A549 (cell line): ENCODE measurements at regions not wholly inside any gene's neighbourhood (a gene's known extent, or its start where the extent isn't known, plus 50 kb on each side); places are given as distances from the start of the nearest gene placed in this dataset.

Experiments
- ATAC-seq, 2 experiments: fragments of 200-7000 bp in 1 of 2; fragments of >200 bp in 1 of 2; cut with Nextera tagmentation in 1 of 2; cut with Tn5 transposase in 1 of 2; 3 replicates each; pipeline versions ENCODE4 v1.8.0 to v1.9.1; 2018 to 2020; ENCODE audit warnings: mild to moderate bottlenecking in 1 of 2, moderate library complexity in 1 of 2
- CTCF ChIA-PET: fragments of 300-600 bp; sonication (Branson Sonifier 250); formaldehyde crosslinking; extraction: SDS; loops from one replicate; lab custom pipeline; 2021; ENCODE audit warnings: antibody characterized with exemption, inconsistent platforms; lab: Yijun Ruan, JAX
- POLR2A ChIA-PET: fragments of 350-600 bp; formaldehyde crosslinking; extraction: SDS; loops from one replicate; lab custom pipeline; 2021; ENCODE audit warnings: antibody characterized with exemption, inconsistent platforms; lab: Yijun Ruan, JAX
- DNase-seq, 2 experiments: peaks; one replicate each; pipeline versions ENCODE4 v3.0.0 to v3.0.0-alpha.2; 2011 to 2016; ENCODE audit warnings: low read depth in 1 of 2, low spot score in 1 of 2
- FAIRE-seq: peaks from 2 replicates; lab custom pipeline; 2011; peaks lifted over from hg19 to GRCh38; lab: Jason Lieb, UNC
- H3K27ac ChIP-seq, 2 experiments: fragments of >200 bp; sonication (Bioruptor Twin); formaldehyde crosslinking; 3 replicates each; pipeline ENCODE4 v1.5.1; 2016 to 2017
- H3K4me1 ChIP-seq: fragments of >200 bp; sonication (Bioruptor Twin); formaldehyde crosslinking; 3 replicates; pipeline ENCODE4 v1.6.1; 2016
- H3K4me2 ChIP-seq: fragments of >200 bp; sonication (Bioruptor Twin); formaldehyde crosslinking; 3 replicates; pipeline ENCODE4 v1.6.1; 2016
- H3K4me3 ChIP-seq: fragments of >200 bp; sonication (Bioruptor Twin); formaldehyde crosslinking; 3 replicates; pipeline ENCODE4 v1.5.1; 2016
- H3K9me3 ChIP-seq: fragments of >200 bp; sonication (Bioruptor Twin); formaldehyde crosslinking; 3 replicates; pipeline ENCODE4 v1.6.1; 2016
- CHD2 ChIP-seq: fragments of 150-350 bp; IDR thresholded peaks from 2 replicates; pipeline ENCODE4 v1.6.1; 2014; ENCODE audit warnings: low read length; ENCODE audit not compliant: partially characterized antibody
- CHD4 ChIP-seq: fragments of 200-600 bp; sonication (generic); IDR thresholded peaks from 2 replicates; pipeline ENCODE4 v1.6.1; 2016; ENCODE audit warnings: antibody characterized with exemption, mild to moderate bottlenecking, borderline replicate concordance
- EHF ChIP-seq: fragments of 250-450 bp; sonication (Bioruptor Pico); IDR thresholded peaks from 2 replicates; pipeline ENCODE4 v1.5.0; 2020; ENCODE audit warnings: mild to moderate bottlenecking
- FOSL2 ChIP-seq, 2 experiments: fragments of 450-650 bp in 1 of 2; fragments of >200 bp in 1 of 2; sonication (Bioruptor Twin) in 1 of 2; formaldehyde crosslinking; IDR thresholded peaks; 2 replicates each; pipeline versions ENCODE4 v1.5.0 to v1.6.1; 2016 to 2020; ENCODE audit warnings: mild to moderate bottlenecking in 1 of 2, moderate library complexity in 1 of 2
- MAZ ChIP-seq: fragments of 150-350 bp; IDR thresholded peaks from 2 replicates; pipeline ENCODE4 v1.6.1; 2014; ENCODE audit warnings: antibody characterized with exemption, low read depth, low read length, borderline replicate concordance
- TP53 ChIP-seq: fragments of 250-450 bp; sonication (Bioruptor Pico); IDR thresholded peaks from 2 replicates; pipeline ENCODE4 v1.5.0; 2021; ENCODE audit warnings: mild to moderate bottlenecking, moderate library complexity
- ZC3H11A ChIP-seq: fragments of 450-650 bp; IDR thresholded peaks from 2 replicates; pipeline ENCODE4 v1.6.1; 2014; ENCODE audit warnings: antibody characterized with exemption, mild to moderate bottlenecking
- ZSCAN20 ChIP-seq: fragments of 250-450 bp; sonication (Bioruptor Pico); IDR thresholded peaks from 2 replicates; pipeline ENCODE4 v1.8.0; 2022; ENCODE audit warnings: mild to moderate bottlenecking, moderate library complexity
- WGBS: methylation state at CpG from one replicate; pipeline ENCODE4 v1.1.6; 2017; ENCODE audit errors: missing lambda C conversion rate; 5-methylcytosine and 5-hydroxymethylcytosine counted together
- TF ChIP-seq, protein P1 (sequence below): fragments of 250-450 bp; sonication (Bioruptor Pico); IDR thresholded peaks from 2 replicates; pipeline ENCODE4 v1.5.0; 2020; ENCODE audit warnings: low read depth, mild to moderate bottlenecking, moderate library complexity
- TF ChIP-seq, protein P2 (sequence below): IDR thresholded peaks from 2 replicates; pipeline ENCODE4 v1.6.1; 2012
- TF ChIP-seq, protein P3 (sequence below): fragments of 150-350 bp; IDR thresholded peaks from 2 replicates; pipeline ENCODE4 v1.6.1; 2014; ENCODE audit warnings: low read depth, mild to moderate bottlenecking, low read length
- TF ChIP-seq, protein P4 (sequence below): fragments of 450-650 bp; IDR thresholded peaks from 2 replicates; pipeline ENCODE4 v1.6.1; 2014; ENCODE audit warnings: antibody characterized with exemption

DNA sequence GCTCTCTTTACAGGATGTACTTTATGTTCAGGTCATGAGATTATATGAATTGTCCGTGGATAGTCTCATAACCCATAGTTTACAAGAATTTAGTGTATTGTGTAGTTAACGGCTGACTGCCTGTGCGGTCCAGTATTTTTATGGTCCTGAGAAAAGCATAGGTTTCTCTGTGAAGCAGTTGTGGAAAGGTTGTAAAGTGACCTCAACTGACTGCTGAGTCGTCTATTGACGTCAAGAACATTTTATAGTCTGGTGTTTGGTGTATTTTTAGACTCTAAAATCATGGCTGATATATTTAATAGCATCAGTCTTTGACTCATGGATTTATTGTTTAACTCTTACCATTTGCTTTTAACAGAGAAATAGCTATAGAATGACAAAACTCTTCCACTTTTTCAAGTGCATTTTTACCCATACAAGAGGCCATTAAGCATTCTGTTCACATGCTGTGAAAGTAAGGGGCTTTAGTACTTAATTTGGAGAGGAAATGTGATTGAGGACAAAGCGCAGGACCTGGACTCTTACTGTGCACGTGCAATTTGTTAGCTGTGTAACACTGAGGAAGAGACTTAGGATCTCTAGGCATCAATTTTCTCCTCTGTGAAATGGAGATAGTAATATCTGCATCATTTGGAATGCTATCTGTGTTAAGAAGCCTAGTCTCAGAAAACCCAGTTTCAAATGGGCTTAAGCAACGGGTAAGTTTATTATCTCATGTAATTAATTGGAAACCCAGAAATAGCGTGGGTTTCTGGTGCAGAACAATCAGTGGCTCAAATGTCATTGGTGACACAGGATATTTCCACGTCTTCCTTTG is 240.8 kb downstream of the NFKBIZ start (continued):
- TF ChIP-seq ZSCAN20 (CRISPR knock-in tag) (peak; percentile 69), EHF (CRISPR knock-in tag) (no peak; the same call in 1 of the 2 replicates), CHD2 (no peak), ZC3H11A (no peak), CHD4 (no peak)
- TF ChIP-seq, protein P1, sequence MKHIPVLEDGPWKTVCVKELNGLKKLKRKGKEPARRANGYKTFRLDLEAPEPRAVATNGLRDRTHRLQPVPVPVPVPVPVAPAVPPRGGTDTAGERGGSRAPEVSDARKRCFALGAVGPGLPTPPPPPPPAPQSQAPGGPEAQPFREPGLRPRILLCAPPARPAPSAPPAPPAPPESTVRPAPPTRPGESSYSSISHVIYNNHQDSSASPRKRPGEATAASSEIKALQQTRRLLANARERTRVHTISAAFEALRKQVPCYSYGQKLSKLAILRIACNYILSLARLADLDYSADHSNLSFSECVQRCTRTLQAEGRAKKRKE (CRISPR knock-in tag), result 0 out of 2 replicates have a peak, but pooled peaks have one; percentile 10

DNA sequence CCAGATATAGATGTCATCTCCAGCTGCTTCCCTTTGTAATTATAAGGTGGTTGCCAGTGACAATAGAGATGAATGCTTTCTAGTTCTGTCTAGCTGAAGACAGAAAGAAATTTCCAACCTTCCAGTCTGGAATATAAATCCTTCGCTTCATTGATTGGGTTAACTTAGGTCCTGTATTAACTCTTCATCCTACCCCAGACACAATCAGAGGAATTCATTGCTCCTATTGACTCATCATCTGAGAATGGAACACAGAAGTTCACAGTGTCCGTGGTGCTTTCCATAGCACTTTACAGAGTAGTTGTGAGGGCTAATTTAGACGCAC is 241.4 kb downstream of the NFKBIZ start:
- ChIA-PET CTCF (interaction anchor here (1.2 to 2.8 kb wide), 4 partner anchors 132 to 277 kb away, joined by 3 to 9 read pairs (median 4); no protein-coding TSS in a partner anchor), POLR2A (interaction anchor here (0.8 to 2.0 kb wide), 3 partner anchors 89 to 242 kb away, joined by 6 to 12 read pairs (median 7); partner anchors contain the start of gene NFKBIZ)
- Histone ChIP-seq H3K27ac (peak overlapping the region; percentile 82 to 86), H3K4me2 (peak overlapping the region; percentile 65), H3K4me3 (no peak overlapping the region), H3K9me3 (no peaks in the 10 kb centered on the region), H3K4me1 (peaks cover 32% of the 10 kb centered on the region)
- TF ChIP-seq, protein P2, sequence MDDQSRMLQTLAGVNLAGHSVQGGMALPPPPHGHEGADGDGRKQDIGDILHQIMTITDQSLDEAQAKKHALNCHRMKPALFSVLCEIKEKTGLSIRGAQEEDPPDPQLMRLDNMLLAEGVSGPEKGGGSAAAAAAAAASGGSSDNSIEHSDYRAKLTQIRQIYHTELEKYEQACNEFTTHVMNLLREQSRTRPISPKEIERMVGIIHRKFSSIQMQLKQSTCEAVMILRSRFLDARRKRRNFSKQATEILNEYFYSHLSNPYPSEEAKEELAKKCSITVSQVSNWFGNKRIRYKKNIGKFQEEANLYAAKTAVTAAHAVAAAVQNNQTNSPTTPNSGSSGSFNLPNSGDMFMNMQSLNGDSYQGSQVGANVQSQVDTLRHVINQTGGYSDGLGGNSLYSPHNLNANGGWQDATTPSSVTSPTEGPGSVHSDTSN, result no peak
- TF ChIP-seq FOSL2 (IDR thresholded peaks at IDR 0.05) (no peak), FOSL2 (CRISPR knock-in tag; IDR thresholded peaks at IDR 0.05) (peak; percentile 55)
- FAIRE-seq (peak; percentile 7), ATAC-seq (peak; percentile 51 to 77; a peak in 5 of 6 replicates), DNase-seq (peak in 1 of 2 experiments; percentile 55)
- WGBS, result 39% methylated on average over 3 of the region's 3 CpGs

DNA sequence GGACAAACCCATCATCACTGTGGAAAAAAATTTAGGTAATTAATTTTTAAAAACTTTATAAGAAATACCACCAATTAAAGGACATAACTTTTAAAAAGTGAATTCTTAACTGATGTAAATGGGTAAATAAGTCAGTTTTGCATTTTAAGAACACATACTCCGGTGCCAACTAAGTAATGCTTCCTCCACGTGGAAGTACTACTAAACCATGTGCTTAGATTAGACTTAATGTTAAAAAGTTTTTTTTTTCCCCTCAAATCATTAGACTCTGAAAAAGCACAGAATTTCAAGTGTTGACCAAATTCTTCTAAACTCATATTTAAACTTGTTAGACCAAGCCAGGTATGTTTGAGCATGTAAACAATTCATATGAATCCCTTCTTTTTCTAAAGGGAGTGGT is 242.0 kb downstream of the NFKBIZ start:
- H3K9me3 ChIP-seq, result no peaks in the 10 kb centered on the region
- ChIA-PET CTCF (interaction anchor here (0.8 to 2.8 kb wide), 3 partner anchors 132 to 137 kb away, joined by 3 to 6 read pairs (median 5); no protein-coding TSS in a partner anchor), POLR2A (no interaction called here)
- WGBS, result 91% methylated on average over 2 of the region's 2 CpGs
- ATAC-seq, result no peak
- H3K4me3 ChIP-seq, result no peak overlapping the region
- peaks cover 32% of the 10 kb centered on the region for H3K4me1 ChIP-seq
- H3K27ac ChIP-seq, result peak overlapping the region; percentile 82 to 86
- DNase-seq, result no peak
- peak overlapping the region; percentile 65; the same call in 2 of the 3 replicates for H3K4me2 ChIP-seq
- TF ChIP-seq CHD2, result no peak
- no peak for TF ChIP-seq TP53
- TF ChIP-seq, protein P1 (CRISPR knock-in tag), result no peak
- TF ChIP-seq, protein P3, sequence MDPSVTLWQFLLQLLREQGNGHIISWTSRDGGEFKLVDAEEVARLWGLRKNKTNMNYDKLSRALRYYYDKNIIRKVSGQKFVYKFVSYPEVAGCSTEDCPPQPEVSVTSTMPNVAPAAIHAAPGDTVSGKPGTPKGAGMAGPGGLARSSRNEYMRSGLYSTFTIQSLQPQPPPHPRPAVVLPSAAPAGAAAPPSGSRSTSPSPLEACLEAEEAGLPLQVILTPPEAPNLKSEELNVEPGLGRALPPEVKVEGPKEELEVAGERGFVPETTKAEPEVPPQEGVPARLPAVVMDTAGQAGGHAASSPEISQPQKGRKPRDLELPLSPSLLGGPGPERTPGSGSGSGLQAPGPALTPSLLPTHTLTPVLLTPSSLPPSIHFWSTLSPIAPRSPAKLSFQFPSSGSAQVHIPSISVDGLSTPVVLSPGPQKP, result no peak
- TF ChIP-seq MAZ, result no peak
- TF ChIP-seq, protein P4, sequence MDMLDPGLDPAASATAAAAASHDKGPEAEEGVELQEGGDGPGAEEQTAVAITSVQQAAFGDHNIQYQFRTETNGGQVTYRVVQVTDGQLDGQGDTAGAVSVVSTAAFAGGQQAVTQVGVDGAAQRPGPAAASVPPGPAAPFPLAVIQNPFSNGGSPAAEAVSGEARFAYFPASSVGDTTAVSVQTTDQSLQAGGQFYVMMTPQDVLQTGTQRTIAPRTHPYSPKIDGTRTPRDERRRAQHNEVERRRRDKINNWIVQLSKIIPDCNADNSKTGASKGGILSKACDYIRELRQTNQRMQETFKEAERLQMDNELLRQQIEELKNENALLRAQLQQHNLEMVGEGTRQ, result no peak
- peak; percentile 46 for FAIRE-seq
